Endothelial cell (in vitro differentiated cells): ENCODE measurements at regions not wholly inside any gene's neighbourhood (a gene's known extent, or its start where the extent isn't known, plus 50 kb on each side); places are given as distances from the start of the nearest gene placed in this dataset.

Experiments
- DNase-seq: peaks from one replicate; pipeline ENCODE4 v3.0.0; 2021; ENCODE audit warnings: low spot score
- H3K27ac Mint-ChIP-seq: one replicate; pipeline ENCODE4 v1.8.0; 2021; ENCODE audit warnings: mixed read lengths, inconsistent platforms; ENCODE audit not compliant: unreplicated experiment
- H3K27me3 Mint-ChIP-seq: one replicate; pipeline ENCODE4 v1.8.0; 2021; ENCODE audit warnings: mild to moderate bottlenecking, moderate library complexity, mixed read lengths, inconsistent platforms; ENCODE audit not compliant: unreplicated experiment
- H3K36me3 Mint-ChIP-seq: one replicate; pipeline ENCODE4 v1.8.0; 2021; ENCODE audit warnings: mild to moderate bottlenecking, low read depth, mixed read lengths, inconsistent platforms; ENCODE audit not compliant: unreplicated experiment
- H3K4me1 Mint-ChIP-seq: one replicate; pipeline ENCODE4 v1.8.0; 2021; ENCODE audit warnings: mild to moderate bottlenecking, mixed read lengths, inconsistent platforms; ENCODE audit not compliant: unreplicated experiment
- H3K4me3 Mint-ChIP-seq: one replicate; pipeline ENCODE4 v1.8.0; 2021; ENCODE audit warnings: mild to moderate bottlenecking, mixed read lengths, inconsistent platforms; ENCODE audit not compliant: unreplicated experiment
- H3K9me3 Mint-ChIP-seq: one replicate; pipeline ENCODE4 v1.8.0; 2021; ENCODE audit warnings: mixed read lengths, inconsistent platforms; ENCODE audit not compliant: unreplicated experiment
- TF ChIP-seq, protein P1 (sequence below): fragments of 200-600 bp; sonication (generic); IDR thresholded peaks from one replicate; pipeline ENCODE4 v1.5.0; 2021; ENCODE audit warnings: antibody characterized with exemption; ENCODE audit not compliant: unreplicated experiment

DNA sequence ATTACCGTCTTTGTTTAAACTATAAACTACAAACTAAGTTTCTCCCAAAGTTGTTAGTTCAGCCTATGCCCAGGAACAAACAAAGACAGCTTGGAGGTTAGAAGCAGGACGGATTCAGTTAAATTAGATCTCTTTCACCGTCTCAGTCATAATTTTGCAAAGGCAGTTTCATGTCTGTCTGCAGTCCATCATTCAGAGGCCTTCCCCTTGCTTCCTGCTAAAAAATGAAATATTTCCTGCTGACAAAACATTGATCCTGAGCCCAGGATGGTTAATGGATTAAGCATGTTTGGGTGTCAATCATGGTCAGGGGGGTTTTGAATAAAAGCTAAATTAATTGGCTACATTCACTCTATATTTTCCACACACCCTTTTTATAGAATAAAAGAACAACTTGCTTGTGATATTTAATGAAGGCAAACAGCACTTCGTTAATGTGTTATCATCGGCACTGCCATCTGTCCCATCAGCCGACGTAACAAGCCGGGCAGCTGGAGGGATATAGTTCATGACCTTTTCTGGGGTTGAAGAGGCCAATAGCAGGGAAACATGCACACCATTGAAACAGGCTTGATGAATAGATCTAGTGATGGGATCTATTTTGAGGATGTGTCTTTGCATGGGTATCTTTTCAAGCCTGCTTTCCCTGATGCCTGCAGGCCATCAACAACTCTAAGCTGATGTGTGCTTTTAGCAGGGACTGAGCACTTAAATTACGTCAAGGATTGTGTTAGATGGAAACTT lies 521.3 kb upstream of the TMEM132C start:
- Mint-ChIP-seq H3K4me1 (no peaks in the 10 kb centered on the region), H3K9me3 (peaks cover 35% of the 10 kb centered on the region), H3K36me3 (peaks cover 3% of the 10 kb centered on the region), H3K27ac (no peak overlapping the region), H3K4me3 (no peak overlapping the region), H3K27me3 (peaks cover 4% of the 10 kb centered on the region)
- no peak for DNase-seq
- TF ChIP-seq, protein P1, sequence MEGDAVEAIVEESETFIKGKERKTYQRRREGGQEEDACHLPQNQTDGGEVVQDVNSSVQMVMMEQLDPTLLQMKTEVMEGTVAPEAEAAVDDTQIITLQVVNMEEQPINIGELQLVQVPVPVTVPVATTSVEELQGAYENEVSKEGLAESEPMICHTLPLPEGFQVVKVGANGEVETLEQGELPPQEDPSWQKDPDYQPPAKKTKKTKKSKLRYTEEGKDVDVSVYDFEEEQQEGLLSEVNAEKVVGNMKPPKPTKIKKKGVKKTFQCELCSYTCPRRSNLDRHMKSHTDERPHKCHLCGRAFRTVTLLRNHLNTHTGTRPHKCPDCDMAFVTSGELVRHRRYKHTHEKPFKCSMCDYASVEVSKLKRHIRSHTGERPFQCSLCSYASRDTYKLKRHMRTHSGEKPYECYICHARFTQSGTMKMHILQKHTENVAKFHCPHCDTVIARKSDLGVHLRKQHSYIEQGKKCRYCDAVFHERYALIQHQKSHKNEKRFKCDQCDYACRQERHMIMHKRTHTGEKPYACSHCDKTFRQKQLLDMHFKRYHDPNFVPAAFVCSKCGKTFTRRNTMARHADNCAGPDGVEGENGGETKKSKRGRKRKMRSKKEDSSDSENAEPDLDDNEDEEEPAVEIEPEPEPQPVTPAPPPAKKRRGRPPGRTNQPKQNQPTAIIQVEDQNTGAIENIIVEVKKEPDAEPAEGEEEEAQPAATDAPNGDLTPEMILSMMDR: no peak

- no peak overlapping the region for H3K4me3 Mint-ChIP-seq
- H3K27me3 Mint-ChIP-seq: no peaks in the 10 kb centered on the region
- no peak overlapping the region for H3K27ac Mint-ChIP-seq
Observed at GRCh38 chr12:127749416-127749815, 517.6 kb upstream of the TMEM132C start.

GRCh38 chr12:127750076-127750840 lies 516.7 kb upstream of the TMEM132C start:
- H3K36me3 Mint-ChIP-seq: peaks cover 4% of the 10 kb centered on the region
- TF ChIP-seq, protein P1: no peak
- no peak overlapping the region for H3K27ac Mint-ChIP-seq

More at GRCh38 chr12:127749416-127749815, 517.6 kb upstream of the TMEM132C start:
- DNase-seq: no peak
- TF ChIP-seq, protein P1: no peak
- Mint-ChIP-seq H3K4me1 (no peaks in the 10 kb centered on the region), H3K9me3 (peaks cover 33% of the 10 kb centered on the region), H3K36me3 (peaks cover 4% of the 10 kb centered on the region)

DNA sequence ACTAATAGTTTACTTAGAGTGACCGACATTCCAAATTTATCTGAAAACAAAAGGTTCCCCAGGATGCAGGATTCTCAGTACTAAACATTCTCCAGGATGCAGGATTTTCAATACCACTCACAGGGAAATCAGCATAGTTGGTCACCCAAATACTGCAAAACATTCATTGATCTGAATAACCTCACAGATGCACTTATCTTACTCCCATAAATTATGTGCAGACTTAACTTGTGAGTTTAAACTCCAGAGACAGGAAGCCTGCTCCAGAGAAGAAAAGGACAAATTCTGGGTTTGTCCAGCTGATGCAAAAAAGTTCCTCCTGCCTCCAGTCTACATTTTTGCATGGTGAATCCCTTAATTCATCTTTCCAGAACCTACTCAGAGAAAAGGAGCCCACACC lies 514.2 kb upstream of the TMEM132C start:
- Mint-ChIP-seq H3K36me3 (peaks cover 4% of the 10 kb centered on the region), H3K4me3 (no peak overlapping the region), H3K9me3 (peaks cover 44% of the 10 kb centered on the region), H3K27ac (no peak overlapping the region), H3K27me3 (peaks cover 2% of the 10 kb centered on the region), H3K4me1 (no peaks in the 10 kb centered on the region)
- TF ChIP-seq, protein P1: no peak
- DNase-seq: no peak

More at GRCh38 chr12:127750076-127750840, 516.7 kb upstream of the TMEM132C start:
- Mint-ChIP-seq H3K4me3 (peak overlapping the region; percentile 31), H3K9me3 (peaks cover 41% of the 10 kb centered on the region), H3K4me1 (no peaks in the 10 kb centered on the region), H3K27me3 (no peaks in the 10 kb centered on the region)
- DNase-seq: no peak

DNA sequence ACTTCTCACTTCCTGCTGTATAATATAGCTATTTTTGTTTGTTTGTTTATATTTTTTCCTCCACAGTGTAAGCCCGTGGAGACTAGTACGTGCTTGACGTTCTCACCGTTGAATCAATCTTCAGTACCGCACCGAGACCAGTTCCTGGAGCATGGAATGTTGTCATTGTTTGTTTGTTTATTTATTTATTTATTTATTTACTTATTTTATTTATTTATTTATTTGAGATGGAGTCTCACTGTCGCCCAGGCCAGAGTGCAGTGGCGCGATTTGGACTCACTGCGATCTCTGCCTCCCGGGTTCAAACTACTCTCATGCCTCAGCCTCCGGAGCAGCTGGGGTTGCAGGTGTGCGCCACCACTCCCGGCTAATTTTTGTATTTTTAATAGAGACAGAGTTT lies 506.6 kb upstream of the TMEM132C start:
- H3K9me3 Mint-ChIP-seq: peaks cover 35% of the 10 kb centered on the region
- H3K27ac Mint-ChIP-seq: no peak overlapping the region
- no peak overlapping the region for H3K4me3 Mint-ChIP-seq
- H3K4me1 Mint-ChIP-seq: no peaks in the 10 kb centered on the region
- TF ChIP-seq, protein P1: no peak
- DNase-seq: no peak
- H3K27me3 Mint-ChIP-seq: peaks cover 2% of the 10 kb centered on the region
- peaks cover 8% of the 10 kb centered on the region for H3K36me3 Mint-ChIP-seq
